Dendritic cell treated with granulocyte-macrophage colony-stimulating factor and Interleukin-4, amounts not matched to agents 40 ng/mL and 50 ng/mL, for 4 days (primary cell): ENCODE measurements at regions not wholly inside any gene's neighbourhood (a gene's known extent, or its start where the extent isn't known, plus 50 kb on each side); places are given as distances from the start of the nearest gene placed in this dataset.
"Not testable (repeated sequence)": the region's sequence is repeated elsewhere in the genome, so short reads cannot be mapped to it uniquely, and the experiment has no call there.

Experiments used
- H3K27ac Mint-ChIP-seq: one replicate; pipeline ENCODE4 v1.8.0; 2022; ENCODE audit warnings: mild to moderate bottlenecking, mixed read lengths
- H3K27me3 Mint-ChIP-seq: one replicate; pipeline ENCODE4 v1.8.0; 2022; ENCODE audit warnings: mild to moderate bottlenecking, mixed read lengths
- H3K36me3 Mint-ChIP-seq: one replicate; pipeline ENCODE4 v1.8.0; 2022; ENCODE audit warnings: low read depth, mixed read lengths
- H3K4me1 Mint-ChIP-seq: one replicate; pipeline ENCODE4 v1.8.0; 2022; ENCODE audit warnings: low read depth, mixed read lengths
- H3K4me3 Mint-ChIP-seq: one replicate; pipeline ENCODE4 v1.8.0; 2022; ENCODE audit warnings: mild to moderate bottlenecking, moderate library complexity, mixed read lengths
- H3K9me3 Mint-ChIP-seq: one replicate; pipeline ENCODE4 v1.8.0; 2022; ENCODE audit warnings: mixed read lengths
- intact Hi-C: fragments of 100-400 bp; cut with micrococcal nuclease; formaldehyde crosslinking; loops from one replicate; pipeline ENCODE4 v1.15.0; 2022

- no peaks in the 10 kb centered on the region for H3K4me1 Mint-ChIP-seq
- no peak overlapping the region for H3K27ac Mint-ChIP-seq
- intact Hi-C loops, result no loop called here
- H3K27me3 Mint-ChIP-seq, result no peaks in the 10 kb centered on the region
- no peaks in the 10 kb centered on the region for H3K36me3 Mint-ChIP-seq
- peaks cover 11% of the 10 kb centered on the region for H3K9me3 Mint-ChIP-seq
- H3K4me3 Mint-ChIP-seq, result no peak overlapping the region
These were observed 388.4 kb upstream of the MAOA start for GRCh38 chrX:43267652-43268051.

GRCh38 chrX:43269201-43269600 is 386.9 kb upstream of the MAOA start:
- Mint-ChIP-seq H3K27ac (no peak overlapping the region), H3K4me3 (no peak overlapping the region), H3K9me3 (peaks cover 11% of the 10 kb centered on the region), H3K36me3 (no peaks in the 10 kb centered on the region), H3K27me3 (no peaks in the 10 kb centered on the region), H3K4me1 (no peaks in the 10 kb centered on the region)
- intact Hi-C loops, result no loop called here

GRCh38 chrX:43277879-43278278 is 378.2 kb upstream of the MAOA start:
- no peak overlapping the region for H3K27ac Mint-ChIP-seq
- intact Hi-C loops, result no loop called here

GRCh38 chrX:43278440-43278839 is 377.7 kb upstream of the MAOA start:
- Mint-ChIP-seq H3K4me1 (no peaks in the 10 kb centered on the region), H3K4me3 (no peak overlapping the region), H3K9me3 (peaks cover 24% of the 10 kb centered on the region), H3K27ac (no peak overlapping the region), H3K27me3 (no peaks in the 10 kb centered on the region), H3K36me3 (no peaks in the 10 kb centered on the region)
- intact Hi-C loops, result no loop called here

More at GRCh38 chrX:43277879-43278278, 378.2 kb upstream of the MAOA start:
- no peaks in the 10 kb centered on the region for H3K27me3 Mint-ChIP-seq
- no peaks in the 10 kb centered on the region for H3K4me1 Mint-ChIP-seq
- H3K9me3 Mint-ChIP-seq, result peaks cover 24% of the 10 kb centered on the region
- no peaks in the 10 kb centered on the region for H3K36me3 Mint-ChIP-seq
- no peak overlapping the region for H3K4me3 Mint-ChIP-seq

- H3K4me3 Mint-ChIP-seq, result no peak overlapping the region
- peaks cover 24% of the 10 kb centered on the region for H3K9me3 Mint-ChIP-seq
- H3K27me3 Mint-ChIP-seq, result no peaks in the 10 kb centered on the region
- intact Hi-C loops, result no loop called here
- H3K4me1 Mint-ChIP-seq, result no peaks in the 10 kb centered on the region
- H3K36me3 Mint-ChIP-seq, result no peaks in the 10 kb centered on the region
- no peak overlapping the region for H3K27ac Mint-ChIP-seq
These were observed 376.7 kb upstream of the MAOA start for GRCh38 chrX:43279341-43279808.

GRCh38 chrX:43283187-43283586 is 372.9 kb upstream of the MAOA start:
- Mint-ChIP-seq H3K36me3 (no peaks in the 10 kb centered on the region), H3K4me1 (no peaks in the 10 kb centered on the region), H3K4me3 (no peak overlapping the region), H3K27ac (no peak overlapping the region), H3K27me3 (no peaks in the 10 kb centered on the region), H3K9me3 (peaks cover 13% of the 10 kb centered on the region)
- intact Hi-C loops, result no loop called here

GRCh38 chrX:43311625-43312024 is 344.5 kb upstream of the MAOA start:
- H3K4me3 Mint-ChIP-seq, intact Hi-C loops, H3K27ac Mint-ChIP-seq, H3K9me3 Mint-ChIP-seq, H3K27me3 Mint-ChIP-seq, H3K36me3 Mint-ChIP-seq, H3K4me1 Mint-ChIP-seq: not testable (repeated sequence)

GRCh38 chrX:43313035-43313434 is 343.1 kb upstream of the MAOA start:
- intact Hi-C loops, result no loop called here
- Mint-ChIP-seq H3K4me1 (no peaks in the 10 kb centered on the region), H3K36me3 (no peaks in the 10 kb centered on the region), H3K27me3 (no peaks in the 10 kb centered on the region), H3K27ac (no peak overlapping the region), H3K9me3 (no peaks in the 10 kb centered on the region), H3K4me3 (no peak overlapping the region)

GRCh38 chrX:43314525-43314924 is 341.6 kb upstream of the MAOA start:
- Mint-ChIP-seq H3K27ac (no peak overlapping the region), H3K36me3 (no peaks in the 10 kb centered on the region), H3K4me1 (no peaks in the 10 kb centered on the region), H3K9me3 (no peaks in the 10 kb centered on the region), H3K27me3 (no peaks in the 10 kb centered on the region), H3K4me3 (no peak overlapping the region)
- intact Hi-C loops, result no loop called here

- H3K4me3 Mint-ChIP-seq, result no peak overlapping the region
- H3K9me3 Mint-ChIP-seq, result no peaks in the 10 kb centered on the region
- no peaks in the 10 kb centered on the region for H3K27me3 Mint-ChIP-seq
- intact Hi-C loops, result no loop called here
- H3K4me1 Mint-ChIP-seq, result no peaks in the 10 kb centered on the region
- no peaks in the 10 kb centered on the region for H3K36me3 Mint-ChIP-seq
- H3K27ac Mint-ChIP-seq, result no peak overlapping the region
These were observed 340.5 kb upstream of the MAOA start for GRCh38 chrX:43315622-43316021.

- Mint-ChIP-seq H3K4me1 (no peaks in the 10 kb centered on the region), H3K27ac (no peak overlapping the region), H3K9me3 (no peaks in the 10 kb centered on the region), H3K4me3 (no peak overlapping the region), H3K36me3 (no peaks in the 10 kb centered on the region), H3K27me3 (no peaks in the 10 kb centered on the region)
- intact Hi-C loops, result no loop called here
These were observed 340.0 kb upstream of the MAOA start for GRCh38 chrX:43316146-43316545.

GRCh38 chrX:43317378-43317777 is 338.7 kb upstream of the MAOA start:
- Mint-ChIP-seq H3K4me1 (no peaks in the 10 kb centered on the region), H3K27ac (no peak overlapping the region), H3K9me3 (no peaks in the 10 kb centered on the region), H3K27me3 (peaks cover 2% of the 10 kb centered on the region), H3K4me3 (no peak overlapping the region), H3K36me3 (no peaks in the 10 kb centered on the region)
- intact Hi-C loops, result no loop called here

- intact Hi-C loops, result no loop called here
- no peaks in the 10 kb centered on the region for H3K4me1 Mint-ChIP-seq
- H3K4me3 Mint-ChIP-seq, result no peak overlapping the region
- H3K27me3 Mint-ChIP-seq, result no peaks in the 10 kb centered on the region
- peaks cover 4% of the 10 kb centered on the region for H3K9me3 Mint-ChIP-seq
- H3K27ac Mint-ChIP-seq, result no peak overlapping the region
- H3K36me3 Mint-ChIP-seq, result no peaks in the 10 kb centered on the region
These were observed 327.6 kb upstream of the MAOA start for GRCh38 chrX:43328358-43328946.

- H3K36me3 Mint-ChIP-seq, result no peaks in the 10 kb centered on the region
- intact Hi-C loops, result no loop called here
- H3K4me1 Mint-ChIP-seq, result no peaks in the 10 kb centered on the region
- no peaks in the 10 kb centered on the region for H3K9me3 Mint-ChIP-seq
- H3K4me3 Mint-ChIP-seq, result no peak overlapping the region
- no peaks in the 10 kb centered on the region for H3K27me3 Mint-ChIP-seq
- no peak overlapping the region for H3K27ac Mint-ChIP-seq
These were observed 322.6 kb upstream of the MAOA start for GRCh38 chrX:43333543-43333942.

GRCh38 chrX:43345166-43345565 is 310.9 kb upstream of the MAOA start:
- Mint-ChIP-seq H3K27ac (no peak overlapping the region), H3K4me3 (no peak overlapping the region), H3K36me3 (no peaks in the 10 kb centered on the region), H3K4me1 (no peaks in the 10 kb centered on the region), H3K27me3 (no peaks in the 10 kb centered on the region), H3K9me3 (no peaks in the 10 kb centered on the region)
- intact Hi-C loops, result no loop called here
